ENCODE measurements at regions not wholly inside any gene's neighbourhood (a gene's known extent, or its start where the extent isn't known, plus 50 kb on each side); places are given as distances from the start of the nearest gene placed in this dataset.

GRCh38 chr12:61384511-61384910 lies 875.7 kb upstream of the USP15 start:
- DNase-seq (ENCODE audit: low spot score in 2 of 2): no peak
- intact Hi-C loops (cut with DNase I; ENCODE audit: low total_unique reads): no loop called here
- WGBS, 2 donors: 39 to 58% methylated on average over 1 of the region's 1 CpG
- no peak overlapping the region for H3K4me3 ChIP-seq (ENCODE audit: low read depth, poor library complexity, severe bottlenecking)
- TF ChIP-seq POLR2A (IDR thresholded peaks at IDR 0.05) (no peak), CTCF (IDR thresholded peaks at IDR 0.05) (no peak)

- intact Hi-C loops (cut with DNase I; ENCODE audit: low total_unique reads): no loop called here
- no peak for DNase-seq (ENCODE audit: low spot score in 2 of 2)
Measured at GRCh38 chr12:61385771-61386170, 874.4 kb upstream of the USP15 start.

GRCh38 chr12:61397668-61398067 lies 862.5 kb upstream of the USP15 start:
- TF ChIP-seq POLR2A (IDR thresholded peaks at IDR 0.05): no peak
- TF ChIP-seq CTCF (IDR thresholded peaks at IDR 0.05): no peak
- intact Hi-C loops (cut with DNase I; ENCODE audit: low total_unique reads): no loop called here

More at GRCh38 chr12:61385771-61386170, 874.4 kb upstream of the USP15 start:
- TF ChIP-seq CTCF (IDR thresholded peaks at IDR 0.05) (no peak), POLR2A (IDR thresholded peaks at IDR 0.05) (no peak)
- no peak overlapping the region for H3K4me3 ChIP-seq (ENCODE audit: low read depth, poor library complexity, severe bottlenecking)

DNA sequence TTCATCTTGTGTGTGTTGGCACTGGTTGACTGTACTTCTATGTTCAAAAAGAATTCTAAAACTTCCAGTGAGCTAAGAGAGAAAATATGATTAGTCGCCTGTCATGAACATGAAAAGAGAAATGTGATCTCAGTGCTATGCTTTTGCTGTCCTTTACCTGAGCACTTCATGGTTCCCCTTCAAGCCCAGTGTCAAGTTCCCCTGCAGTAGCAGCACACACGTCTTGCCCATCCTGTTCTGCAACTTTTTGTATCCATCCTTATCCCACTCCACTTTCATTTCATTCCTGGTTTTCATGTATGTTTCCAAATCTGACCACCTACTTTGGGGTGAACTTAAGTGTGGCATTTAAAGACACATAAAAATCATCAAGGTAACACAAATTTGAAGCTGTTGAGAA lies 848.0 kb upstream of the USP15 start:
- intact Hi-C loops (cut with DNase I; ENCODE audit: low total_unique reads): no loop called here
- 34 to 41% methylated on average over 2 of the region's 2 CpGs for WGBS, 2 donors
- H3K4me3 ChIP-seq (ENCODE audit: low read depth, poor library complexity, severe bottlenecking): no peak overlapping the region
- no peak for TF ChIP-seq CTCF (IDR thresholded peaks at IDR 0.05)
- no peak for TF ChIP-seq POLR2A (IDR thresholded peaks at IDR 0.05)
- DNase-seq (ENCODE audit: low spot score in 2 of 2): no peak

More at GRCh38 chr12:61397668-61398067, 862.5 kb upstream of the USP15 start:
- no peak overlapping the region for H3K4me3 ChIP-seq (ENCODE audit: low read depth, poor library complexity, severe bottlenecking)
- no peak for DNase-seq (ENCODE audit: low spot score in 2 of 2)

GRCh38 chr12:61414470-61414869 lies 845.7 kb upstream of the USP15 start:
- DNase-seq (ENCODE audit: low spot score in 2 of 2): no peak
- TF ChIP-seq POLR2A (IDR thresholded peaks at IDR 0.05): no peak
- intact Hi-C loops (cut with DNase I; ENCODE audit: low total_unique reads): no loop called here
- H3K4me3 ChIP-seq (ENCODE audit: low read depth, poor library complexity, severe bottlenecking): no peak overlapping the region

- intact Hi-C loops (cut with DNase I; ENCODE audit: low total_unique reads): no loop called here
- DNase-seq (ENCODE audit: low spot score in 2 of 2): no peak
- H3K4me3 ChIP-seq (ENCODE audit: low read depth, poor library complexity, severe bottlenecking): no peak overlapping the region
- no peak for TF ChIP-seq CTCF (IDR thresholded peaks at IDR 0.05)
- TF ChIP-seq POLR2A (IDR thresholded peaks at IDR 0.05): no peak
Measured at GRCh38 chr12:61422786-61423185, 837.4 kb upstream of the USP15 start.
